CMK (cell line): ENCODE measurements at regions not wholly inside any gene's neighbourhood (a gene's known extent, or its start where the extent isn't known, plus 50 kb on each side); places are given as distances from the start of the nearest gene placed in this dataset.

ENCODE experiments used
- DNase-seq: peaks from one replicate; pipeline ENCODE4 v3.0.0-alpha.2; 2010; ENCODE audit warnings: low read depth

DNA sequence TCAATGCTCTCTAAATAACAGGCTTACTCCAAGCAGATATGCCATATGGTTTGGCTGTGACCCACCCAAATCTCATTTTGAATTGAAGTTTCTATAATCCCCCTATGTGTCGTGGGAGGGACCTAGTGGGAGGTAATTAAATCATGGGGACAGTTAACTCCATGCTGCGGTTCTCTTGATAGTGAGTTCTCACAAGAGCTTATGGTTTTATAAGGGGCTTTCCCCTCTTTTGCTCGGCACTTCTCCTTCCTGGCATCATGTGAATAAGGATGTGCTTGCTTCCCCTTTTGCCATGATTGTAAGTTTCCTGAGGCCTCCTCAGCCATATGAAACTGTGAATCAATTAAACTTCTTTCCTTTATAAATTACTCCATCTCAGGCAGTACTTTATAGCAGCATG, 302.7 kb upstream of the ZC3H15 start:
- no peak for DNase-seq

GRCh38 chr2:186187854-186188253, 298.2 kb upstream of the ZC3H15 start:
- no peak for DNase-seq

DNA sequence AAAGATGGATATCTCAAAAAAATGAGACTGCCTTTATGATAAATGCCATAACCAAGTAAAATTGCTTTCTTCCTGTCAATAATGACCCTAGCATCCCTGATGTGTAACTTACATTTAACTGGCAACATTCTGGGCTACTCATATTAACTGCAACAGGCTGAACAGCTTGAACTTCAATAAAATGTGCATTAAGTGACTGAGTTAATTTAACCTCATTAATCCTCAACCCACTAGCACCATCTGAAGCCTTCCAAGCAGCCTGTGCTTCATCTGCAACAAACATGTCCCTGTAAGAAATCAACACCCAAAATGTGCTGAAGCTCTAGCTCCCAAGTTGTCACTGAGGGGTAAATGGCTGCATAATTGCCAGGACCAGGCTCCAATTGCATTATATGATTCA, 296.2 kb upstream of the ZC3H15 start:
- DNase-seq = no peak

DNA sequence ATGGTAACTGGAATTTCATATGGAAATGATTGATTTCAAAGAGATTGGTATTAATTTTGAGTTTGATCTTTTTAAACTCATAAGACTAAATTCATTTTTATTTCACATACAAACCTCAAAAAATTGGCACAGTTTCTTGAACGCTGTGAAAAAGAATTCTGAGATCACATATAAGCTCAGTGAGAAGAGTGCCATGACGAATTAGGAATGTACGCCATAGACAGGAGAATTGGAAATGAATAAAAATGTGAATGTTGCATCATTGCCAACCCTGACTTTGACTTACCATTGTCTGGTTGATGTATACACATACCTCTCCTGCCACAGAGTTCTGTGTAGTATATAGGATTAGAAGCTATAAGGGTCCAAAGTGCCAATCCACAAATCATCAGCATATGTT, 290.4 kb upstream of the ZC3H15 start:
- DNase-seq = no peak

- no peak for DNase-seq
Observed at GRCh38 chr2:186197955-186198354, 288.1 kb upstream of the ZC3H15 start.

DNA sequence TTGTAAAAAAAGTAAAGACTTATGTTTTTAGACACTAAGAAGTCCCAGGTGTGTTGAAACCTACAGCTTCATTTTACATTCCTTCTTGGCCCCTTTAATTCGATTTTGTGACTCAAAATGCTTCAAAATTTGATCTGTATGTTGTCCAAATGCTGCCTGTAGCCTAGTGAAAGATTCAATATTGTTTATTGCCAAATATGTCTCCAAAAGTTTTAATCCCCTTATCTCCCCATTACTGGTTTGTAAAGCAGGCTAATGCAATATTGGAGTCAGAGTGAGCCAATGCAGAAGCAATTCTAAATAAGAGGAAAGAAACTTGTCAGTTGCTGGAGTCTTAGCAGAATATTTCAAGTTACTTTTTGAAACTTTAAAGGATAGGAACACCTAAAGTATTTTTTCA, 287.0 kb upstream of the ZC3H15 start:
- DNase-seq = no peak

DNA sequence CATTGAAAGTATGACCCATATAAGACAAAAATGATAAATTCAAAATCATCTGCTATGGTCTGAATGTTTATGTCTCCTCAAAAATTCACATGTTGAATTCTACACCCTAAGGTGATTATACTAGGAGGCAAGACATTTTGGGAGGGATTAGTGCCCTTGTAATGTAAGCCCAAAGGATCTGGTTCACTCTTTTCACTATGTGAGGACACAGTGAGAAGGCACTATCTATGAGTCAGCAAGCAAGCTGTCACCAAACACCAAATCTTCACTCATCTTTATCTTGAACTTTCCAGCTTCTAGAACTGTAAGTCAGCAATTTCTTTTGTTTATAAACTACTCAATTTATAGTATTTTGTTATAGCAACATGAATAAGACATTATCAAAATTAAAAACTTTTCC, 284.7 kb upstream of the ZC3H15 start:
- DNase-seq = no peak

DNA sequence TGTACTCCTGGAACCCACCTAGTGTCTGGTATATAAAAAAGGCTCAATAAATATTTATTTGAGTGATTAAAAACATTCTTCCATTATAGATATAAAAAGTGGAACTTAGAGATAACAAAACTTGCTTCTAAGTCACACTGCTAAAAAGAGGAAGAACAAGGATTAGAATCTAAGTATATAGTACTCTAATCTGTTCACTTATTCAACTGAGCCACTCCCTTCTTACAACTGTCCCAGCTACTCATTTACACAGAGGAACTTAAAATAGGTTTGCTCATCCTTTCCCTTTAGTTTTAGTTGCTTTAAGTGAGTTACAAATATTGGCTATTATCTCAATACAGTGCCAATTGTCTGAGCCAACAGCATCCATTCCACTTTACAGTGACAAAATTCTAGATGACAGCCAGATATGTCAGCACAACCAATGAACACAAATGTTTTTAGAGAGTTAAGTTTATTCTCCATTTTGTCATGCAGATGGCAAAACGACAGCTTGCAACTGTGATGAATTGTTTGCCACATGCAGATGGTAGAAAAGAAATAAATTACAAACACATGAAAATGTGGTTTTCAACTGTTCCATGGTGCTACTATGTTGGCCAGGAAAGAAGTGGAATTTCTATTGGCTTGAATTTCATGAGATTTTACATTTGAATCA, 280.7 kb upstream of the ZC3H15 start:
- no peak for DNase-seq

DNA sequence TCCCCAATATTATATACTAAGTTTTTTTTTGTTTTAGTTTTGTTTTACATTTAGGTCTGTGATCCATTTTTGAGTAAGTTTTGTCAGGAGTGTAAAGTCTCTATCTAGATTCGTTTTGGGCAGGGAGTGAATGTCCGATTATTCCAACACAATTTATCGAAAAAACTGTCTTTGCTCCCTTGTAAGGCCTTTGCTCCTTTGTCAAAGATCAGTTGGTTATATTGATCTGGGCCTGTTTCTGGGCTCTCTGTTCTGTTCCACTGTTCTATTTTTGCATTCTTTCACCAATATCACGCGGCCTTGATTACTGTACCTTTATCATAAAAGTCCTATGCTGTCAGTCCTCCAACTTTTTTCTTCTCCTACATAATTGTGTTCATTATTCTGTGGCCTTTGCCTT, 276.5 kb upstream of the ZC3H15 start:
- no peak for DNase-seq

DNA sequence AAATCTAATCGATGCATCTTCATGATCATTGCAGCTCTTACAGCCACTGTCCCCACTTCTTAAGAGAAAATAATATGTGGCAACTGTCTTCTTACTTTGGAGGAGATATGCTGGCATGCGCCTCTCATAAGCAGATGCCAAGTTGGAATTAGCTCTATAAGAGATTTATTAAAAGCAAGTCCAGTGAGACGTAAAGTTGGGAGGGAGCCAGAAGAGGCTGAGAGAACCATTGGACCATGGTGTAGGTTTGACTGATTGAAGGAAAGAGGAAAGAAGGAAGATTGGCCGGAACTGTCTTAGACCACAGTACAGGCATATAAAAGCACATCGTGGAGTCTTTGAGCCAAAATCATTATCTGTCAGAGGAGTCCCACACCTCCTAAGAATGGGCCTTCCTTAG, 265.7 kb upstream of the ZC3H15 start:
- no peak for DNase-seq

GRCh38 chr2:186229265-186229664, 256.8 kb upstream of the ZC3H15 start:
- no peak for DNase-seq

GRCh38 chr2:186241874-186242273, 244.2 kb upstream of the ZC3H15 start:
- no peak for DNase-seq

GRCh38 chr2:186254759-186255158, 231.3 kb upstream of the ZC3H15 start:
- DNase-seq = no peak

DNA sequence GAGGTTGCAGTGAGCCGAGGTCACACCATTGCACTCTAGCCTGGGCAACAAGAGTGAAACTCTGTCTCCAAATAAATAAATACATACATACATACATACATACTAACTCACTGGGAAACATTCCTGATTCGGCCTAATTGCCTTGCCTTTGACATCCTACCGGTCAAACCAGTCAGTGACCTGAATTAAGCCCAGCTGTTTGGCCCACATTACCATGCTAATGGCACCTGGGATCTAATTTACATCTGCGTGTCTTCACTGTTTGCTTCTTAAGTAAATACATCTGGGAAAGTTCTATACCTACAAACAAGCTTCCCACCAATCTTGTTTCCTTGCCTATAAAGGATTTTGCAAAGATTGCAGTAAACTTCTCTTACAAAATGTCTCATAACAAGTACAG, 230.2 kb upstream of the ZC3H15 start:
- DNase-seq = no peak

DNA sequence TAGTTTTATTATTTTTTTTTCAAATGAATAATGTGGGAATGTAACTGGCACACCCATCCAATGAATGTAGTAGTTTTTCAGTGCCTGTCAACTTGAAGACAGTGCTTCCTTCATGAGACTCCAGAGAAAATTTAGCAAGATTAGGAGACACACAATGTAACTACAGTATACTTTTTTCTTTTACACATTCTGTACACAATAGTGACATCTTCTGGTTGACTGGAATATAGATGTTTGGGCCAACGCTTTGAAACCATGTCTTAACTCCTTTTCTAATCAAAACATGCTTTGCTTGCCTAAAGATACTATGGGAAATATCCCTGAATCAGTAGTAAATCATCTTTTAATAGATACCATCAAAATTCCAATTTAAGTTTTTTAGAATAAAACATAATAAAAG, 229.5 kb upstream of the ZC3H15 start:
- peak; percentile 7 for DNase-seq

GRCh38 chr2:186263673-186264250, 222.3 kb upstream of the ZC3H15 start:
- no peak for DNase-seq

- DNase-seq = no peak
Observed at GRCh38 chr2:186269536-186269935, 216.5 kb upstream of the ZC3H15 start.

- DNase-seq = no peak
Observed at GRCh38 chr2:186273953-186274352, 212.1 kb upstream of the ZC3H15 start.

DNA sequence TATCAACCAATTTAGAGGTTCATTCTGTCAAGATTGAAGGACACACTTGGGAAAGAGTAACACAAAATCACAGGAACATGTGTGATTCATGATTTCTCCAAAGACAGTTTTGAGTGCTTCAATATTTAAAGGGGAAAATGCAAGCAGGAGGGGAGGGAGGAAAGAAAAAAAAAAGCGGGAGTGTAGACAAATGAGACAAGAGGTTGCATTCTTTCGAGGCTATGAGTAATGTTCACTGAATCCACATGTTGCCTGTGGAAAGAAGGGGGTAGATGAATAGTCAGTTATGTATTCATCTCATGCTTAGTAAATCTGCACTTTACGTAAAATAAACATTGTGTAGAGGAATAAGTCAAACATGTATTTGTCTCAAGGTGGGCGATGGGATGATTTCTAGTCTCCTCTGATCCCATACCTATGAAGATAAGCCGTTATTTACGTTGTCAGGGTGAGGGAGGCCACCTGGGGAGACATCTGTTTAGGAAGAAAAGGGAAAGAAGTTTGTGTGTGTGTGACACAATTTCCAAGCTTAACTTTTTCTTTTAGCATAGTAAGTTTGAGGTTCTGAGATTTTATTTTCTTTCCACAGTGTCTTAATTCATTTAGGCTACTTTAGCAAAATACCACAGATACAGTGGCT, 211.0 kb upstream of the ZC3H15 start:
- DNase-seq = no peak

- DNase-seq = no peak
Observed at GRCh38 chr2:186276909-186277308, 209.2 kb upstream of the ZC3H15 start.

GRCh38 chr2:186281726-186282125, 204.3 kb upstream of the ZC3H15 start:
- no peak for DNase-seq

DNA sequence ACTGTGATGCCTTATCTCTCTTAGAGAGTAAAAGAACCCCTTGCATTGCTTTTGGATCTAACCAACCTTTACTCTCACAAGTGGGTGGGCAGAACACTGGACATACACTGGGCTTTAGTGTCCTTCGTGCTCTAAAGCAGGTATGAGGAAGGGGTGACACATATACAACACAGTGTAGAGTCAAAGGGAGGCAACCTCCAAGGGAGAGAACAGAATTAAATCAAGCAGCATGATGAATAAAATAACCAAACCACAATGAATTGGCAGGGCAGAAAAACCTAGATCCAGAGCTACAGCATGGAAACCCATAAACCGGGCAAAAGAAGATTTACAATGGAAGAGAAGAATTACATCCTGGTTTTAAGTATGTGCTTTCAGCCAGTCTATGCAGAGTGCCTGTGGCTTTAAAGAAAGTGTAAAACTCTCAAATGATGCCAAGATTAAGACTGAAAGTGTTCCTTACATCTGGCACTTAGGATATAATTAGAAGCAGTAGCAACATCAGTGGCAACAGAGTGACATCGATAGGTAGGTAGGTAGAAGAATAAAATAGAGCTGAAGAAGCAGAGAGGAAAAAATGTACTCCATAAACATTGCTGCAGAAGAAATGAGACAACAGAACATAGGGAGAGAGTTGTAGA, 191.7 kb upstream of the ZC3H15 start:
- no peak for DNase-seq

DNA sequence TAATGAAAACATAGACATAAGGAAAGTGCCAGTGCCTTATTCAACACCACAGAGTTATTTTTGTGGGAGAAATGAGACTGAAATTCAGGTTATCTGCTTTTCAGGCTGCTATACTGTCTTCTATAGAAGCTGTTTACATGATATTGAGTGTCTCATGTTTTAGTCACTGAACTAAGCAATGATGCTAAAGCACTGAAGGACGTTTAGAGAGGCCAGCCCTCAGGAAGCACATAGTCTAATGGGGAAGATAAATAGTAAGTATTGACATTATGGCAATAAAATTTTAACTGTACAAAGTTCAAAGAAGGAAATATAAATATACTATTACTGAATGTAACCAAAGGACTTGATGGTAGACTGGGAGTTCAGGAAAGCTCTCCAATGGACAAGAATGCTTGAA, 186.4 kb upstream of the ZC3H15 start:
- DNase-seq = no peak
